B cell (primary cell): ENCODE measurements at regions not wholly inside any gene's neighbourhood (a gene's known extent, or its start where the extent isn't known, plus 50 kb on each side); places are given as distances from the start of the nearest gene placed in this dataset.

ENCODE experiments used
- EZH2 ChIP-seq: IDR thresholded peaks from 2 replicates; pipeline ENCODE4 v1.6.1; 2012; ENCODE audit warnings: borderline replicate concordance, low read depth, mild to moderate bottlenecking, moderate library complexity, low read length; ENCODE audit not compliant: insufficient read depth, poor library complexity, severe bottlenecking
- TF ChIP-seq, protein P1 (sequence below): fragments of 200-600 bp; IDR thresholded peaks from one replicate; pipeline ENCODE4 v1.8.0; 2022; ENCODE audit warnings: antibody characterized with exemption, mild to moderate bottlenecking

DNA sequence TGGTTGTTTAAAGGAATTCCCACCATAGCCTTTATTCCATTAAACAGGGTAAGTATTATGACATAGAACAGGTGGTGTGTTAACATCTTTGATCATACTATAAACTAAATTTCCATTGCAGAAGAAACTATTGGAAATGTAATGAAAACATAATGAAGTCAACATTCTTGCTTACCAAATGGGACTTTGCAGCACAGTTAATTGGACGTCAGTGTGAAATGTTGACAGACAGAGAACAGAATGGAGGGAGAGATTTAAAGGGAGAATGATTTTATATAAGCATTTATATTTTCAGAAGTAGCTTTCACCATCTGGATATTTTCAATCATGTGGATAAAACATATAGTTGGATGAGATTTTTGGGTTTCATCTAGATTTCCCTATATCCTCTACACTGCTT is 311.3 kb downstream of the TUSC1 start:
- TF ChIP-seq, protein P1, sequence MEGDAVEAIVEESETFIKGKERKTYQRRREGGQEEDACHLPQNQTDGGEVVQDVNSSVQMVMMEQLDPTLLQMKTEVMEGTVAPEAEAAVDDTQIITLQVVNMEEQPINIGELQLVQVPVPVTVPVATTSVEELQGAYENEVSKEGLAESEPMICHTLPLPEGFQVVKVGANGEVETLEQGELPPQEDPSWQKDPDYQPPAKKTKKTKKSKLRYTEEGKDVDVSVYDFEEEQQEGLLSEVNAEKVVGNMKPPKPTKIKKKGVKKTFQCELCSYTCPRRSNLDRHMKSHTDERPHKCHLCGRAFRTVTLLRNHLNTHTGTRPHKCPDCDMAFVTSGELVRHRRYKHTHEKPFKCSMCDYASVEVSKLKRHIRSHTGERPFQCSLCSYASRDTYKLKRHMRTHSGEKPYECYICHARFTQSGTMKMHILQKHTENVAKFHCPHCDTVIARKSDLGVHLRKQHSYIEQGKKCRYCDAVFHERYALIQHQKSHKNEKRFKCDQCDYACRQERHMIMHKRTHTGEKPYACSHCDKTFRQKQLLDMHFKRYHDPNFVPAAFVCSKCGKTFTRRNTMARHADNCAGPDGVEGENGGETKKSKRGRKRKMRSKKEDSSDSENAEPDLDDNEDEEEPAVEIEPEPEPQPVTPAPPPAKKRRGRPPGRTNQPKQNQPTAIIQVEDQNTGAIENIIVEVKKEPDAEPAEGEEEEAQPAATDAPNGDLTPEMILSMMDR = no peak
- TF ChIP-seq EZH2 = no peak
